AG09319 (cell line): ENCODE measurements at regions not wholly inside any gene's neighbourhood (a gene's known extent, or its start where the extent isn't known, plus 50 kb on each side); places are given as distances from the start of the nearest gene placed in this dataset.
"Not testable (repeated sequence)": the region's sequence is repeated elsewhere in the genome, so short reads cannot be mapped to it uniquely, and the experiment has no call there.

Experiments
- DNase-seq: peaks from one replicate; pipeline ENCODE4 v3.0.0-alpha.2; 2010; ENCODE audit warnings: low read depth; ENCODE audit errors: extremely low read depth
- TF ChIP-seq, protein P1 (sequence below): IDR thresholded peaks from 2 replicates; pipeline ENCODE4 v1.5.1; 2011; ENCODE audit warnings: low read depth, mild to moderate bottlenecking, inconsistent platforms, low read length, moderate library complexity

DNA sequence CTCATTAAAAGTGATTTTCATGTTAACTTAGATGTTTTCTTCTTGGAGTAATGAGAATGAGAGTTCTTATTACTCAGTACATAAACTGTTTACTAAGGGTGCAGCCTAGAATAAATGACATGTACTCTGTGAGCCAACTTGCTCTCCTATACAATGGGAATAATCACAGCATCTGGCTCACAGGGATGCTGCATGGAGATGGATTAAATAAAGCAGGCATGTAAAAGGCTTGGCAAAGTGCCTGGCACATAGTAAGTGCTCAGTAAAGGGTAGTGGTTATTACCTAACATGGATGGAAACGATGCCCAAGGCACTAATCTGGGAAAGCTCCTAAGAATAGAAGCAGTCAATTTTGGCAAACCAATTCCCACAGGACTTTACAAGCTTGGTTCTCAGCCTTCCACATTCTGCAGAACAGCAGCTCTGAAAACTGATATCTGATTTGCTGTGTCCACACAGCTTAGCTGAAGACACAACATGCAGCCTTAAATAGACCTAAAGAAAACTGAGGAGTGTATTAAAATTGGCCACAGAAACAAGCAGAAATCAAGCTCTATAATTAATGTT lies 176.1 kb downstream of the ABCC12 start:
- TF ChIP-seq, protein P1, sequence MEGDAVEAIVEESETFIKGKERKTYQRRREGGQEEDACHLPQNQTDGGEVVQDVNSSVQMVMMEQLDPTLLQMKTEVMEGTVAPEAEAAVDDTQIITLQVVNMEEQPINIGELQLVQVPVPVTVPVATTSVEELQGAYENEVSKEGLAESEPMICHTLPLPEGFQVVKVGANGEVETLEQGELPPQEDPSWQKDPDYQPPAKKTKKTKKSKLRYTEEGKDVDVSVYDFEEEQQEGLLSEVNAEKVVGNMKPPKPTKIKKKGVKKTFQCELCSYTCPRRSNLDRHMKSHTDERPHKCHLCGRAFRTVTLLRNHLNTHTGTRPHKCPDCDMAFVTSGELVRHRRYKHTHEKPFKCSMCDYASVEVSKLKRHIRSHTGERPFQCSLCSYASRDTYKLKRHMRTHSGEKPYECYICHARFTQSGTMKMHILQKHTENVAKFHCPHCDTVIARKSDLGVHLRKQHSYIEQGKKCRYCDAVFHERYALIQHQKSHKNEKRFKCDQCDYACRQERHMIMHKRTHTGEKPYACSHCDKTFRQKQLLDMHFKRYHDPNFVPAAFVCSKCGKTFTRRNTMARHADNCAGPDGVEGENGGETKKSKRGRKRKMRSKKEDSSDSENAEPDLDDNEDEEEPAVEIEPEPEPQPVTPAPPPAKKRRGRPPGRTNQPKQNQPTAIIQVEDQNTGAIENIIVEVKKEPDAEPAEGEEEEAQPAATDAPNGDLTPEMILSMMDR, result no peak
- DNase-seq, result no peak

DNA sequence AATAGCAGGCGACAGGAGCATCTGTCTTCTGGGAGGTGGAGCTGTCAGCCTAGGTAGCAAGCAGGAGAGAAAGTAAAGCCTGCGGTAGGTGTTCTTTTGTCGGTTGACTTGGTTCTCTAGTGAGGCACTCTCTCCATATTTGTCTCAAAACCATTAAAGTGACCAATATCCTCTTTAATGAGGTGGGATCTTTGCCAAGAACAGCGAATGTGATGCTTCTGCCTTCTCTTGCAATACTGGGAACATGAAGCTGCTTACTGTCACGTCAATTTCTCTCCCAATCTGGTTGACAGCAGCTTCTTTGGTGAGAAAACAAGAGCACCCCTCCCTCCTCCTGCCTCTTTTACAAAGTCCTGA lies 176.7 kb downstream of the ABCC12 start:
- TF ChIP-seq, protein P1, result no peak
- DNase-seq, result no peak

DNA sequence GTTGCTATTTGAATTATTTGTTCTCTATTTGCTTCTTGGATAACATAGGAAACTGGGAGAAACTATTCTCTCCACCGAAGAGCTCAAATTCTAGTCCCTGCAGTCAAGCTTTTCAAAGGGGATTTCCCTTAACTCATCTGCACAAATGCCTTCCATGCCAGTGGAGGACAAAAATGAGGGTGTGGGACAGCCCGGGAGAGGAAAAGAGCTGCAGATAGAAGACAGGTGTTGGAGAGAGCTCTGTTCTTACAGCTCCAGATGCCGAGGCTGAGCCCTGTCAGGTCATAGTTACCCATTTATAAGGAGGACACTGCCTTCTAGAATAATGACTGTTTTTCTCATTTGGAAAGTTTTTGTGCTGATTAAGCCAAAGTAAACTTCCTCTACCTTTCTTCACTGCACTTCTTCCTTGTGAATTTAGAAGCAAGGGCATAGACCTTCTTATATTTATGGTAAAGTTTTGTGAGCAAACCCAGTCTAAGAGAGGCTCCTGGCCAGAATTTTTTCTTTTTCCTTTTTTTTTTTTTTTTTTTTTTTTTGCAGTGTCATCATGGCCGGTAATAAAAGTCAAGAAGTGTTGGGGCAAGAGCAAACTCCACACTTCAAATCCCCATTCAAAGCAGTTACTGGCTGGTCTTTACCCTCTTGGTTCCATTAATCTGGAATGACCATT lies 177.2 kb downstream of the ABCC12 start:
- DNase-seq, result no peak
- TF ChIP-seq, protein P1, result no peak

DNA sequence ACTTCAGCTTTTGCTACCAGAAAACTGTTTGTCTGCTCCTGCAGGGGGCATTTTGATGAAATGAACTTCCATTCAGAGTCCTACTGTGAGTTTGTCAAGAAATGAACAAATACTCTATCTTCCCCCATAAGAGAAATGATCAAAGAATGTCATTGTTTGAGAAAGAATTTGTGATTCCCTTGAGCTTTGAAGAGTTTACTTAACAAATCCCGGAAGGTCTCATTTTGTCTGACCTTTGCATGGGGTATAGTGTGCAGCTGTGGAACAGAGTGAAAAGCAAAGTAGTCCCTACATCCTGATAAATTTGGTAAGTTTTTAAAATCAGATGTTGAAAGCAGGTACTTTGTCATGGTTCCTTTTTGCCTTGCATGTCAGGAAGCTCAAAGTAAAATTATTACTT lies 178.0 kb downstream of the ABCC12 start:
- TF ChIP-seq, protein P1, result no peak
- no peak for DNase-seq

DNA sequence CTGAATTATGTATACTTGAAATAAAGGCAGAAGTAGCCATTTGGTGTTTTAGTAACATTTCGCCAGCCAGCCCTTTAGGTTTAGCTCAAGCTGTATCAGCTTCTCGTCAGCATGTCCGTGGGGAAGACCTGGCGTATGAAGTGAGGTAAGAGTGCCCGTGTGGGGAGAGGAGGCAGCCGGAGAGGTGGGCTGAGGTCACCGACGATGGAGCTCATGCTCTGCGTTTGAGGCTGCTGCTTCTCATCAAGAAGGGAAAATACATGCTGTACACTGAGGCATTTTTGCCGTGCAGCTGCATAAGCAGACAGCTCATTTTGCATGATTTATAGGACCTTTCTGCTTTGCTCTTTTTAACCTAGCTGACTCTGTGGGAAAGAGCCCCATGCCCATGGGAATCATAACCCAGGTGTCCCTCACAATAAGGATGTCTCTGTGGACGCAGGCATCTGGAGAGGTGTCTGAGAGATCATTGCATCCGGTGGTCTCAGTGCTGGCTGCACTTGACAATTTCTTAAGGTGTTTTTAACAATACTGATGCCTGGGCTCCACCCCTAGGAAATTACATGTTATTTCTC lies 179.1 kb downstream of the ABCC12 start:
- DNase-seq, result no peak
- TF ChIP-seq, protein P1, result no peak

DNA sequence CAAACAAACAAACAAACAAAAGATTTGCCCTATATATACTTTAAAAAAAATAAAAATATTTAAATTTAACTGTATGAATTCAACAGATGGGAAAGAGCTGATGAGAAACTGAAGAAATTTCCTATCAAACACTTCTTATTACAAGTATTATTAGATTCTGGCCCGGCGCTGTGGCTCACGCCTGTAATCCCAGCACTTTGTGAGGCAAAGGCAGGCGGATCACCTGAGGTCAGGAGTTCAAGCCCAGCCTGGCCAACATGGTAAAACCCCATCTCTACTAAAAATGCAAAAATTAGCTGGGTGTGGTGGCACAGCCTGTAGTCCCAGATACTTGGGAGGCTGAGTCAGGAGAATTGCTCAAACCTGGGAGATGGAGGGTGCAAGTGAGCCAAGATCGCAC lies 180.8 kb downstream of the ABCC12 start:
- DNase-seq, result not testable (repeated sequence)

DNA sequence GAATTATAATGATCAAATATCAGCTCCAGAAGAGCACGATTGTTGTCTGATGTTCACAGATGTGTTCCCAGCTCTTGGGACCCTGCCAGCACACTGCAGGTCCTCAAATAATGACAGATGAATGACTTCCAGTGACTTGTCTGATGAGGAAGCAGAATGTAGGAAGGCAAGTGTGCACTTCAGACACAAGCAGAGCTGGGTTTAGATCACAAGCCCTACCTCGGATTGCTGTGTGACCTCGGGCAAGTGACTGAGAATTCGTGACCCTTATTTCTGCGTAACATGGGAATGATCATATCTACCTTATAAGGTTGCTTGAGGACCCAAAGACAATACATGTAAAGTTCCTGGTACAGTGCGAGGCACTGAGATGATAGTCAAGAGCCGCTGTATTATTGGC lies 182.2 kb downstream of the ABCC12 start:
- no peak for DNase-seq
- TF ChIP-seq, protein P1, result no peak
